Mesothelial cell of epicardium (in vitro differentiated cells): ENCODE measurements at regions not wholly inside any gene's neighbourhood (a gene's known extent, or its start where the extent isn't known, plus 50 kb on each side); places are given as distances from the start of the nearest gene placed in this dataset.

Experiments used
- DNase-seq, 2 experiments: peaks; one replicate each; pipeline ENCODE4 v3.0.0; 2021; ENCODE audit warnings: low spot score in 2 of 2; ENCODE audit not compliant: unreplicated experiment in 2 of 2
- H3K27ac Mint-ChIP-seq: 2 replicates; pipeline ENCODE4 v1.8.0; 2021; ENCODE audit warnings: mixed read lengths
- H3K27me3 Mint-ChIP-seq: 2 replicates; pipeline ENCODE4 v1.8.0; 2021; ENCODE audit warnings: low read depth, mixed read lengths
- H3K36me3 Mint-ChIP-seq: 2 replicates; pipeline ENCODE4 v1.8.0; 2021; ENCODE audit warnings: mixed read lengths
- H3K4me1 Mint-ChIP-seq: 2 replicates; pipeline ENCODE4 v1.8.0; 2021; ENCODE audit warnings: mixed read lengths
- H3K4me3 Mint-ChIP-seq: 2 replicates; pipeline ENCODE4 v1.8.0; 2021; ENCODE audit warnings: mild to moderate bottlenecking, moderate library complexity, mixed read lengths
- H3K9me3 Mint-ChIP-seq: 2 replicates; pipeline ENCODE4 v1.8.0; 2021; ENCODE audit warnings: mixed read lengths
- CTCF ChIP-seq: fragments of 200-600 bp; sonication (generic); IDR thresholded peaks from one replicate; pipeline ENCODE4 v1.5.0; 2021; ENCODE audit warnings: antibody characterized with exemption; ENCODE audit not compliant: unreplicated experiment

GRCh38 chr7:79951415-79951814, 183.2 kb upstream of the GNAI1 start:
- Mint-ChIP-seq H3K36me3 (peaks cover 1% of the 10 kb centered on the region), H3K27me3 (peaks cover 4% of the 10 kb centered on the region), H3K4me3 (no peak overlapping the region), H3K27ac (no peak overlapping the region), H3K9me3 (peaks cover 10% of the 10 kb centered on the region), H3K4me1 (no peaks in the 10 kb centered on the region)
- TF ChIP-seq CTCF: no peak
- no peak for DNase-seq

GRCh38 chr7:79949778-79950177, 184.9 kb upstream of the GNAI1 start:
- peaks cover 12% of the 10 kb centered on the region for H3K9me3 Mint-ChIP-seq
- H3K36me3 Mint-ChIP-seq: no peaks in the 10 kb centered on the region
- no peaks in the 10 kb centered on the region for H3K4me1 Mint-ChIP-seq
- H3K27ac Mint-ChIP-seq: no peak overlapping the region
- DNase-seq: no peak
- no peak overlapping the region for H3K4me3 Mint-ChIP-seq
- no peak for TF ChIP-seq CTCF
- H3K27me3 Mint-ChIP-seq: no peaks in the 10 kb centered on the region

- H3K27ac Mint-ChIP-seq: no peak overlapping the region
- no peaks in the 10 kb centered on the region for H3K36me3 Mint-ChIP-seq
- TF ChIP-seq CTCF: no peak
- H3K4me1 Mint-ChIP-seq: no peaks in the 10 kb centered on the region
- DNase-seq: no peak
- H3K9me3 Mint-ChIP-seq: peaks cover under 1% of the 10 kb centered on the region
- H3K27me3 Mint-ChIP-seq: peaks cover 9% of the 10 kb centered on the region
- no peak overlapping the region for H3K4me3 Mint-ChIP-seq
These were observed 198.2 kb upstream of the GNAI1 start for GRCh38 chr7:79936281-79936983.

GRCh38 chr7:79934727-79935126, 199.9 kb upstream of the GNAI1 start:
- Mint-ChIP-seq H3K4me1 (no peaks in the 10 kb centered on the region), H3K27me3 (peaks cover 13% of the 10 kb centered on the region), H3K36me3 (no peaks in the 10 kb centered on the region), H3K9me3 (peaks cover 4% of the 10 kb centered on the region), H3K4me3 (no peak overlapping the region), H3K27ac (no peak overlapping the region)
- no peak for DNase-seq
- no peak for TF ChIP-seq CTCF

GRCh38 chr7:79933144-79933543, 201.5 kb upstream of the GNAI1 start:
- no peaks in the 10 kb centered on the region for H3K36me3 Mint-ChIP-seq
- peaks cover 13% of the 10 kb centered on the region for H3K27me3 Mint-ChIP-seq
- no peak overlapping the region for H3K27ac Mint-ChIP-seq
- H3K4me1 Mint-ChIP-seq: no peaks in the 10 kb centered on the region
- H3K4me3 Mint-ChIP-seq: no peak overlapping the region
- peaks cover 9% of the 10 kb centered on the region for H3K9me3 Mint-ChIP-seq
- no peak for TF ChIP-seq CTCF
- DNase-seq: no peak
